HEK293 (cell line): ENCODE measurements at regions not wholly inside any gene's neighbourhood (a gene's known extent, or its start where the extent isn't known, plus 50 kb on each side); places are given as distances from the start of the nearest gene placed in this dataset.

Experiments used
- CTCF ChIA-PET: fragments of 350-600 bp; formaldehyde crosslinking; extraction: SDS; loops from one replicate; lab custom pipeline; 2021; ENCODE audit warnings: antibody characterized with exemption; lab: Yijun Ruan, JAX
- POLR2A ChIA-PET: fragments of 300-600 bp; formaldehyde crosslinking; extraction: SDS; loops from one replicate; lab custom pipeline; 2020; ENCODE audit warnings: antibody characterized with exemption, inconsistent platforms; lab: Yijun Ruan, JAX
- H3K27ac ChIP-seq: fragments of 200-500 bp; sonication (Bioruptor generic); 2 replicates; pipeline ENCODE4 v1.5.1; 2014; ENCODE audit warnings: low read depth, low read length, control low read depth, inconsistent platforms; ENCODE audit errors: extremely low read depth
- H3K36me3 ChIP-seq, 2 experiments: fragments of 200-500 bp in 1 of 2; sonication (Bioruptor generic) in 1 of 2; 1 replicate in 1 of 2; 2 replicates in 1 of 2; pipeline ENCODE4 v1.5.1; 2014 to 2017; ENCODE audit warnings: inconsistent platforms in 2 of 2, low read length in 2 of 2; ENCODE audit not compliant: control insufficient read depth in 2 of 2, insufficient read depth in 1 of 2
- H3K4me1 ChIP-seq: fragments of 200-500 bp; sonication (Bioruptor generic); 2 replicates; pipeline ENCODE4 v1.5.1; 2014; ENCODE audit warnings: mild to moderate bottlenecking, low read length, inconsistent platforms; ENCODE audit not compliant: control insufficient read depth, insufficient read depth
- H3K4me3 ChIP-seq: 2 replicates; pipeline ENCODE4 v1.5.1; 2011; ENCODE audit warnings: low read depth, mild to moderate bottlenecking, control low read depth, low read length, moderate library complexity
- H3K9me3 ChIP-seq: fragments of 200-500 bp; sonication (Bioruptor generic); 2 replicates; pipeline ENCODE4 v1.5.1; 2014; ENCODE audit warnings: low read depth, low read length, inconsistent platforms; ENCODE audit not compliant: control insufficient read depth, insufficient read depth
- GFI1B ChIP-seq: fragments of 450-650 bp; formaldehyde crosslinking; IDR thresholded peaks from 2 replicates; pipeline ENCODE4 v1.5.1; 2016; ENCODE audit warnings: missing biosample characterization, missing genetic modification characterization
- OSR2 ChIP-seq: fragments of 450-650 bp; formaldehyde crosslinking; IDR thresholded peaks from 2 replicates; pipeline ENCODE4 v1.5.1; 2016; ENCODE audit warnings: missing biosample characterization, missing genetic modification characterization
- OVOL3 ChIP-seq: fragments of 450-650 bp; formaldehyde crosslinking; IDR thresholded peaks from 2 replicates; pipeline ENCODE4 v1.5.1; 2016; ENCODE audit warnings: missing biosample characterization, missing genetic modification characterization
- SALL2 ChIP-seq: fragments of 450-650 bp; formaldehyde crosslinking; IDR thresholded peaks from 2 replicates; pipeline ENCODE4 v1.5.0; 2017; ENCODE audit warnings: missing biosample characterization, mild to moderate bottlenecking, missing genetic modification characterization, borderline replicate concordance
- SP3 ChIP-seq: fragments of 450-650 bp; formaldehyde crosslinking; IDR thresholded peaks from 2 replicates; pipeline ENCODE4 v1.5.1; 2016; ENCODE audit warnings: missing biosample characterization, missing genetic modification characterization
- TRIM28 ChIP-seq: IDR thresholded peaks from 2 replicates; pipeline ENCODE4 v1.6.1; 2011; ENCODE audit warnings: low read length, control low read depth, borderline replicate concordance
- TSHZ1 ChIP-seq: fragments of 450-650 bp; formaldehyde crosslinking; IDR thresholded peaks from 2 replicates; pipeline ENCODE4 v1.5.1; 2016; ENCODE audit warnings: missing biosample characterization, missing genetic modification characterization, borderline replicate concordance
- ZBTB21 ChIP-seq: fragments of 450-650 bp; formaldehyde crosslinking; IDR thresholded peaks from 2 replicates; pipeline ENCODE4 v1.5.1; 2017; ENCODE audit warnings: missing biosample characterization, missing genetic modification characterization
- ZBTB44 ChIP-seq: fragments of 450-650 bp; IDR thresholded peaks from 2 replicates; pipeline ENCODE4 v1.5.1; 2018; ENCODE audit warnings: missing biosample characterization, mild to moderate bottlenecking, missing genetic modification characterization
- ZBTB48 ChIP-seq: fragments of 450-650 bp; formaldehyde crosslinking; IDR thresholded peaks from 2 replicates; pipeline ENCODE4 v1.5.1; 2016; ENCODE audit warnings: missing biosample characterization, missing genetic modification characterization
- ZNF10 ChIP-seq: fragments of 450-650 bp; formaldehyde crosslinking; IDR thresholded peaks from 2 replicates; pipeline ENCODE4 v1.5.1; 2017; ENCODE audit warnings: missing biosample characterization, missing genetic modification characterization
- ZNF112 ChIP-seq: fragments of 450-650 bp; formaldehyde crosslinking; IDR thresholded peaks from 2 replicates; pipeline ENCODE4 v1.5.0; 2017; ENCODE audit warnings: missing biosample characterization, missing genetic modification characterization
- ZNF214 ChIP-seq: fragments of 450-650 bp; formaldehyde crosslinking; IDR thresholded peaks from 2 replicates; pipeline ENCODE4 v1.5.1; 2017; ENCODE audit warnings: missing biosample characterization, mild to moderate bottlenecking, missing genetic modification characterization, borderline replicate concordance
- ZNF239 ChIP-seq: fragments of 450-650 bp; formaldehyde crosslinking; IDR thresholded peaks from 2 replicates; pipeline ENCODE4 v1.5.1; 2016; ENCODE audit warnings: missing biosample characterization, missing genetic modification characterization
- ZNF24 ChIP-seq: fragments of 450-650 bp; formaldehyde crosslinking; IDR thresholded peaks from 2 replicates; pipeline ENCODE4 v1.5.1; 2016; ENCODE audit warnings: missing biosample characterization, missing genetic modification characterization
- ZNF311 ChIP-seq: fragments of 450-650 bp; formaldehyde crosslinking; IDR thresholded peaks from 2 replicates; pipeline ENCODE4 v1.5.1; 2017; ENCODE audit warnings: missing biosample characterization, missing genetic modification characterization, borderline replicate concordance
- ZNF488 ChIP-seq: fragments of 450-650 bp; formaldehyde crosslinking; IDR thresholded peaks from 2 replicates; pipeline ENCODE4 v1.5.1; 2016; ENCODE audit warnings: missing biosample characterization, missing genetic modification characterization
- ZNF510 ChIP-seq: fragments of 450-650 bp; formaldehyde crosslinking; IDR thresholded peaks from 2 replicates; pipeline ENCODE4 v1.5.1; 2018; ENCODE audit warnings: mild to moderate bottlenecking, missing genetic modification characterization, missing biosample characterization; ENCODE audit not compliant: insufficient replicate concordance
- ZNF513 ChIP-seq: fragments of 450-650 bp; IDR thresholded peaks from 2 replicates; pipeline ENCODE4 v1.5.1; 2018; ENCODE audit warnings: missing biosample characterization, missing genetic modification characterization
- ZNF660 ChIP-seq: fragments of 450-650 bp; IDR thresholded peaks from 2 replicates; pipeline ENCODE4 v1.5.1; 2018; ENCODE audit warnings: missing biosample characterization, mild to moderate bottlenecking, missing genetic modification characterization
- ZNF704 ChIP-seq: fragments of 450-650 bp; formaldehyde crosslinking; IDR thresholded peaks from 2 replicates; pipeline ENCODE4 v1.5.1; 2016; ENCODE audit warnings: missing biosample characterization, missing genetic modification characterization
- ZNF785 ChIP-seq: fragments of 450-650 bp; formaldehyde crosslinking; IDR thresholded peaks from 2 replicates; pipeline ENCODE4 v1.5.1; 2016; ENCODE audit warnings: missing biosample characterization, missing genetic modification characterization
- ZNF791 ChIP-seq: fragments of 450-650 bp; formaldehyde crosslinking; IDR thresholded peaks from 2 replicates; pipeline ENCODE4 v1.5.1; 2016; ENCODE audit warnings: missing biosample characterization, missing genetic modification characterization
- ZNF837 ChIP-seq: fragments of 450-650 bp; formaldehyde crosslinking; IDR thresholded peaks from 2 replicates; pipeline ENCODE4 v1.5.1; 2016; ENCODE audit warnings: missing biosample characterization, missing genetic modification characterization

- no peaks in the 10 kb centered on the region for H3K9me3 ChIP-seq
- no peak overlapping the region for H3K27ac ChIP-seq
- peaks cover 17% of the 10 kb centered on the region for H3K4me1 ChIP-seq
- H3K4me3 ChIP-seq: no peak overlapping the region
- no peaks in the 10 kb centered on the region for H3K36me3 ChIP-seq
- POLR2A ChIA-PET: no interaction called here
- CTCF ChIA-PET: interaction anchor here (1.2 kb wide), 1 partner anchor 291 kb away, joined by 3 read pairs; no protein-coding TSS in a partner anchor
- no peak for TF ChIP-seq ZNF488 (tag by site-specific recombination)
- no peak for TF ChIP-seq ZNF704 (tag by site-specific recombination)
- no peak for TF ChIP-seq ZNF785 (tag by site-specific recombination)
- TF ChIP-seq ZBTB21 (tag by site-specific recombination): no peak
- no peak for TF ChIP-seq TSHZ1
- no peak for TF ChIP-seq ZNF214 (tag by site-specific recombination)
- TF ChIP-seq ZNF791 (tag by site-specific recombination): no peak
- no peak for TF ChIP-seq OVOL3
- TF ChIP-seq, all 188 proteins: peak for 0
These were observed 217.6 kb upstream of the CITED2 start for GRCh38 chr6:139592011-139592410.

- Histone ChIP-seq H3K4me1 (peaks cover 17% of the 10 kb centered on the region), H3K36me3 (no peaks in the 10 kb centered on the region), H3K9me3 (no peaks in the 10 kb centered on the region), H3K4me3 (no peak overlapping the region), H3K27ac (no peak overlapping the region)
- TF ChIP-seq SALL2 (tag by site-specific recombination): no peak
- no peak for TF ChIP-seq TRIM28
- TF ChIP-seq ZNF24 (tag by site-specific recombination): no peak
- no peak for TF ChIP-seq GFI1B (tag by site-specific recombination)
- TF ChIP-seq ZNF112 (tag by site-specific recombination): no peak
- no peak for TF ChIP-seq SP3 (tag by site-specific recombination)
- no peak for TF ChIP-seq ZNF660
- no peak for TF ChIP-seq ZNF510
- TF ChIP-seq ZNF10 (tag by site-specific recombination): no peak
- no peak for TF ChIP-seq ZBTB44 (tag by site-specific recombination)
- TF ChIP-seq ZBTB21 (tag by site-specific recombination): no peak
- no peak for TF ChIP-seq ZNF513
- TF ChIP-seq ZBTB48 (tag by site-specific recombination): no peak
- no peak for TF ChIP-seq ZNF311 (tag by site-specific recombination)
- no peak for TF ChIP-seq OSR2
- TF ChIP-seq ZNF837 (tag by site-specific recombination): no peak
- TF ChIP-seq ZNF239 (tag by site-specific recombination): no peak
- ChIA-PET POLR2A (interaction anchor here (1.0 to 1.6 kb wide), 2 partner anchors 33 to 217 kb away, joined by 3 to 12 read pairs; partner anchors contain the start of gene CITED2), CTCF (interaction anchor here (1.2 to 1.5 kb wide), 2 partner anchors 291 to 292 kb away, joined by 3 to 4 read pairs; no protein-coding TSS in a partner anchor)
These were observed 216.8 kb upstream of the CITED2 start for GRCh38 chr6:139591075-139591865.
